ENCODE measurements at regions not wholly inside any gene's neighbourhood (a gene's known extent, or its start where the extent isn't known, plus 50 kb on each side); places are given as distances from the start of the nearest gene placed in this dataset.

DNA sequence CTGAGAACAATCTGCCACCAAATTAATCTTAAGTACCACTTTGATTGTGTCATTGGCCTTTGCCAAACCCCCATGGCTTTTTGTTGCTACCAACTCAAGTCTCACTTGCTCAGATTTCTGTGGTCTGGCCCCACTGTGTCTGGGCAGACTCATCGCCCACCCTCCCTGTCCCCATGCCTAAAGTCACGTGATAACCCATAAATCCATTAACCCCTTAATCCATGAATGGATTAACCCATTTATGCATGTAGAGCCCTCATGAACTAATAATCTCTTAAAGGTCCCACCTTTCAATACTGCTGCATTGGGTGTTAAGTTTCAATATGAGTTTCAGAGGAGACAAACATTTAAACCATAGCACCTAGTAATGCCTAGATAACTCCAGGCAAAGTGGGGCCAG is 78.5 kb upstream of the BLTP1 start:
- no peak for ATAC-seq

DNA sequence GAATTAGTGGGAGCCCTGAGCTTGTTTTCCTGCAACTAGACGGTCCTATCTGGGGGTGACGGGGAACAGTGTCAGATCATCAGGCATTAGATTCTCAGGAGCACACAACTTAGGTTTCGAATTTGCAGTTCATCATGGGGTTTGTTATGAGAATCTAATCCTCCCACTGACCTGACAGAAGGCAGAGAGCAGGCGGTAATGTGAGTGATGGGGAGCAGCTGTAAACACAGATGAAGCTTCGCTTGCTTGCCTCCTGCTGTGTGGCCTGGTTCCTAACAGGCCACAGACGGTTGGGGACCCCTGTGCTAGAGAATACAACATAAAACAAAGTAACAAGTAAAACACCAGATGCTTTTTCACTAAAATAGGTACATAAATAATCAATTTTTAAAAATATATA is 86.2 kb upstream of the BLTP1 start:
- Histone ChIP-seq H3K36me3 (no peaks in the 10 kb centered on the region), H3K9me3 (no peaks in the 10 kb centered on the region), H3K4me3 (no peak overlapping the region), H3K4me1 (no peaks in the 10 kb centered on the region), H3K27me3 (no peaks in the 10 kb centered on the region), H3K27ac (no peak overlapping the region)
- 51 to 57% methylated on average over 6 of the region's 6 CpGs for WGBS, 2 donors (ENCODE audit: low coverage in 1 of 2)
- no peak for TF ChIP-seq EP300 (IDR thresholded peaks at IDR 0.05)
- TF ChIP-seq POLR2A (IDR thresholded peaks at IDR 0.05): no peak
- TF ChIP-seq POLR2AphosphoS5 (IDR thresholded peaks at IDR 0.05): no peak
- TF ChIP-seq CTCF (IDR thresholded peaks at IDR 0.05): no peak
- ATAC-seq: no peak

More for the DNA sequence above, 78.5 kb upstream of the BLTP1 start:
- H3K9me3 ChIP-seq: no peaks in the 10 kb centered on the region
- TF ChIP-seq POLR2A (IDR thresholded peaks at IDR 0.05): no peak
- TF ChIP-seq EP300 (IDR thresholded peaks at IDR 0.05): no peak
- TF ChIP-seq CTCF (IDR thresholded peaks at IDR 0.05): no peak
- TF ChIP-seq POLR2AphosphoS5 (IDR thresholded peaks at IDR 0.05): no peak
- H3K36me3 ChIP-seq: no peaks in the 10 kb centered on the region
- H3K27me3 ChIP-seq: no peaks in the 10 kb centered on the region
- no peak overlapping the region for H3K27ac ChIP-seq
- 30 to 78% methylated on average over 2 of the region's 2 CpGs for WGBS, 2 donors (ENCODE audit: low coverage in 1 of 2)
- H3K4me1 ChIP-seq: no peaks in the 10 kb centered on the region
- H3K4me3 ChIP-seq: no peak overlapping the region

DNA sequence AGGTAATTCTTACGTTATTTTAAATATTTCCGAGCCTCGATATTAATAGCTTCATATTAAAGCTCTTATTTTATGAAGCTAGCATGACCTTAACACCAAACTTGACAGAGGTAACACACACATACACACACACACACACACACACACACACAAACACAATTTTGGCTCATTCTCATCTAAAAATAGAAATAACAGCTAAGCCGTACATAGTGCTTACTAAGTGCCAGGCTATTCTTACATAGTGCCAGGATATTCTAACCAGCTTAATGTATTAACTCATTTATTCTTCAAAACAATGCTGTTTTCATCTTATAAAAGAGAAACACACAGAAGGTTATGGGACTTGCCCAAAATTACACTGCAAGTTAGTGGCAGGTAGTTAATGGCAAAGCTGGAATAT is 87.0 kb upstream of the BLTP1 start:
- 70 to 85% methylated on average over 4 of the region's 4 CpGs for WGBS, 2 donors (ENCODE audit: low coverage in 1 of 2)
- TF ChIP-seq POLR2AphosphoS5 (IDR thresholded peaks at IDR 0.05): no peak
- TF ChIP-seq CTCF (IDR thresholded peaks at IDR 0.05): no peak
- TF ChIP-seq EP300 (IDR thresholded peaks at IDR 0.05): no peak
- no peak for TF ChIP-seq POLR2A (IDR thresholded peaks at IDR 0.05)
- no peak overlapping the region for H3K27ac ChIP-seq
- no peaks in the 10 kb centered on the region for H3K36me3 ChIP-seq
- ATAC-seq: no peak
- H3K9me3 ChIP-seq: no peaks in the 10 kb centered on the region
- H3K4me3 ChIP-seq: no peak overlapping the region
- H3K4me1 ChIP-seq: no peaks in the 10 kb centered on the region
- no peaks in the 10 kb centered on the region for H3K27me3 ChIP-seq

- H3K36me3 ChIP-seq: no peaks in the 10 kb centered on the region
- no peaks in the 10 kb centered on the region for H3K27me3 ChIP-seq
- no peaks in the 10 kb centered on the region for H3K9me3 ChIP-seq
- H3K4me3 ChIP-seq: no peak overlapping the region
- no peak overlapping the region for H3K27ac ChIP-seq
- 65 to 69% methylated on average over 3 to 4 of the region's 4 CpGs for WGBS, 2 donors (ENCODE audit: low coverage in 1 of 2)
- no peak for ATAC-seq
- TF ChIP-seq POLR2AphosphoS5 (IDR thresholded peaks at IDR 0.05) (no peak), CTCF (IDR thresholded peaks at IDR 0.05) (no peak), EP300 (IDR thresholded peaks at IDR 0.05) (no peak), POLR2A (IDR thresholded peaks at IDR 0.05) (no peak)
- no peaks in the 10 kb centered on the region for H3K4me1 ChIP-seq
Observed at GRCh38 chr4:122053186-122053585, 98.9 kb upstream of the BLTP1 start.

- H3K27ac ChIP-seq: no peak overlapping the region
- no peaks in the 10 kb centered on the region for H3K4me1 ChIP-seq
- H3K36me3 ChIP-seq: no peaks in the 10 kb centered on the region
- no peak for ATAC-seq
- H3K27me3 ChIP-seq: no peaks in the 10 kb centered on the region
- no peak overlapping the region for H3K4me3 ChIP-seq
- no peak for TF ChIP-seq POLR2A (IDR thresholded peaks at IDR 0.05)
- TF ChIP-seq CTCF (IDR thresholded peaks at IDR 0.05): no peak
- no peak for TF ChIP-seq POLR2AphosphoS5 (IDR thresholded peaks at IDR 0.05)
- no peak for TF ChIP-seq EP300 (IDR thresholded peaks at IDR 0.05)
- WGBS, 2 donors (ENCODE audit: low coverage in 1 of 2): 7 to 17% methylated on average over 3 of the region's 3 CpGs
- no peaks in the 10 kb centered on the region for H3K9me3 ChIP-seq
Observed at GRCh38 chr4:122052677-122053076, 99.5 kb upstream of the BLTP1 start.

All from gastroesophageal sphincter (tissue), 4 donors.